ENCODE measurements at regions not wholly inside any gene's neighbourhood (a gene's known extent, or its start where the extent isn't known, plus 50 kb on each side); places are given as distances from the start of the nearest gene placed in this dataset.

DNA sequence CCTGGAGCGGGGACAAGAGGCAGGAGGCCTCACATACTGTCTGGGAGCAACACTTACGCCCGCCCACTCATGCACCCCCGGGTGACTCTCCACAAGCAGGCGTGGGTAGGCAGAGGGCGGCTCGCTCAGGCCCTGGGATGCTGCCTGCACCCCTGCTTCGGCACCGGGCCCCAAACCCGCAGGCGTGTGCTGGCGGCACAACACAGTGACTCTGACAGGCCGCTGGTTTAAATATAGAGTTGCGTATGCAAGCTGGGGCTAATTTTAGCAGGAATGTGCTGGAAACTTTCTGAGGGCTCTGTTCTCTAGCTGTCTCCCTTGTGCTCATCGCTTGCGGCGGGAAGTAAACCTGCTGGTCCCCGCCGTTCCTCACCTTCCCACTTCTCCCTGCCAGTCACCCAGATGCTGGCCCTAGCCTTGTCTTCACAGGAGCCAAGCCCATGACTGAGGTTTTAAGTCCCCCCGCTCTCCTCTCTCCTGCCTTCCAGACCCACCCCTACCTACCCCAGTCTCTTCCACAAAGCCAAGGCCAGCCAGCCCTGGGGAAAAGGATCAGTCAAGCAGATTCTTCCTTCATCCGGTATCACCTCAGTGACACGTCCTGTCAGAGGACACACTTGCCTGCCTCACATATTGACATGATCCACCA is 94.5 kb upstream of the FOXP4 start:
- no peak for DNase-seq

- no peak for DNase-seq
These were observed 93.4 kb upstream of the FOXP4 start for GRCh38 chr6:41452763-41453162.

- no peak for DNase-seq
These were observed 92.9 kb upstream of the FOXP4 start for GRCh38 chr6:41453244-41453643.

- no peak for DNase-seq
These were observed 91.9 kb upstream of the FOXP4 start for GRCh38 chr6:41454189-41454789.

DNA sequence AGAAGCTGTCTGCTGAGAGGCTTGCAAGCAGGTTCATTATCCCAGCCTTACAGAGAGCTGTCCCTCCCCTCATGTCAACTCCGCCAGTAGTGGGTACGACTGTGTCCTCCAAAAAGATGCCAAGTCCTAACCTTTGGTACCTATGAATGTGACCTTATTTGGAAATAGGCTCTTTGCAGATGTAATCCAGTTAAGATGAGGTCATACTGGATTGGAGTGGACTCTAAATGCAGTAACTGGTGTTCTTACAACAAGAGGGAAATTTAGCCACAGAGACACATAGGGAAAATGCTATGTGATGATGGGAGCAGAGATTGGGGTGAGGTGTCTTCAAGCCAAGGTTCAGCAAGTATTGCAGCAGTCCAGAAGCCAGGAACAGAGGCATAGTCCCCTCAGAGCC is 90.8 kb upstream of the FOXP4 start:
- DNase-seq, result no peak

GRCh38 chr6:41455818-41456217 is 90.4 kb upstream of the FOXP4 start:
- no peak for DNase-seq

DNA sequence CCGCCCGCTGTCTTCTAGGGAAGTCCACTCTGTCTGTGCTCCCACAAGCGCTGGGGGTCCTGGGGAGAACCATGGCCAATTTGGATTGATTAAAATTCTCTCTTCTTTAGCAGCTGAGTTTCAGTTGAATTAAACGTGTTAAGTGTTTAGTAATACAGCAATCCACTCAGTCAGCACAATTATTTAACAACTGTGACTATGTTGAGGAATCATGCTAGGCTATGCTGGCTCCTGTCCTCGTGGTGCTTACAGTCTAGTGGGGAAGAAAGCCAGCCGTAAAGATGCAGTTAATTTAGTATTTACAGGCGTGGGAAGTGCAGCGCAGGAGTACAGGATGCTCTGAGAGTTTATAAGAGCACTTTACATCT is 88.9 kb upstream of the FOXP4 start:
- DNase-seq, result no peak

DNA sequence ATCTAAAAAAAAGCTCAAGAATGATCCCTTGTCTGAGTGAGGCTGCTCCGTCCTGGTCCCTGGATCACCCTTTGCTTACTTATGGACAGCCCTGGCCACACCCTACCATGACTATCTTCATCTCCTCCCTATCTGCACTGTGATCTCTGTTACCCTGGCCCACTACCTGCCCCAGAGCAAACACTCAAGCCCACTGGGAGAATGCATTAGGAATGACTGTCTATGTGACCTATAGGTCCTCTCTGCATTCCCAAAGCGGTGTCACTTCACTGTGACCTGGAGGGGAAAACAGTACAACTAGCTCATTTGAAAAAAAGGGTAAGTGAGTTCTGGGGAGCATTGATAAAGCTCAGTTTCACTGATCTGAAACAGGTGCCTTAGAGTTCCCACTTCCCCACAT is 86.4 kb upstream of the FOXP4 start:
- DNase-seq, result no peak

DNA sequence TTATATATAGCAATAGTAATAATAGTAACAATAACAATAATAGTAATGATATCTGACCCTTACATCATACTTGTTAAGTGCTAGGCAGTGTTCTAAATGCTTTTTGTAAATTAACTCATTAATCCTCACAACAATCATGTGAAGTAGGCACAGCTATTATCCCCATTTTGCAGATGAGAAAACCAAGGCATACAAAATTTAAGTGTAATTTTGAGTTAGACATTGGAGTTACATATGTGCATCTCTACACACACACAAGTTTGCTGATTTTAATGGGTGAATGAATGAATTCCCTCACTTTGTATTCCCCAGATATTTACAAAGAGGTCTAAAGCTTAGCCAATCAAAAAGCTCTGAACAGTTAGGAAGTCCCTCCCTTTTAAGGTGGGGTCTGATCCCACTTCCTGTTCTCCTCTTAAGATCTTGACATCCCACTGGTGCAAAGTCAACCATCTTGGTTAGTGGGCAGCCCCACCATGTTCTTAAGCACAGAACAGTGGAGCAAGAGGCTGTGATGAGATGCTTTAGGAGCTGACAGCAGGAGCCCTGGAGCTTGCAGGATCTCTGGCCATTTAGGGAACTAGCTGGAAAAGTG is 85.3 kb upstream of the FOXP4 start:
- DNase-seq, result no peak

DNA sequence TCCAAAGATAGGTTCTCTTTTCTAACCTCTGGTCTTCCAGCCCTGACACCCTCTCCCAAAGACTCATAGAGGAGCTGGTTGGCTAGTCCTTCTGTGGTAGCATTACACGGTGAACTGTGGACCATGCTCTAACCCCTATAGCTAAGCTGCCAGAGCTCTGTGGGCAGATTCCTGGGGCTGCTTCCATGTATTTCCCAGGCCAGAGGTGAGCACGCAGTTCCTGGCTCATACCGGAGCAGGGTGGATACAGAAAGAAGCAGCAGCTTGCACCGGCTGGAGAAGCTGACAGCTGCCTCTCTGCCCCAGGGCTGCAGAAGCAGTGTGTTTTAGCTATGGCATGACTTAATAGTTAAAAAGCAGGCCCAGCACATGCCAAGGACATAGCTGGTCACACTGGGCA is 84.1 kb upstream of the FOXP4 start:
- DNase-seq, result no peak

- DNase-seq, result peak; percentile 20
These were observed 82.9 kb upstream of the FOXP4 start for GRCh38 chr6:41463062-41463930.

DNA sequence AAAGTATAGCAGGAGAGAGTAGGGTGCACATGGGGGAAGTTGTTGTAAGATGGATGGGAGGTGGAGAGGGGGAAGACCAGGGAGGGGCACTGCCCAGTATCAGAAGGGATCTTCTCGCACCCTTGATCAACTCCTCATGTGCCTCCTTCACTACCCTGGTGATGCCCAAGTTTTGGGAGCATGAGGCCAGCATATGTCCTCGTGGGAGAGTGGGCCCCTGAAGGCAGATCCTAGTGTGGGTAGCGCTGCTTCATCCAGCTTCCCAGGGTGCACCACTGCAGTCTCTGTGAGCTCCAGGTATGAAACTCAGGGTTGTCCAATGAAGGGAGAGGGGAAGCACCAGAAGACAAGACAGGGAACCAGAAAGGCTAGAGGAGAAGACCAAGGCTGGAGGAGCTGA is 82.2 kb upstream of the FOXP4 start:
- DNase-seq, result no peak

- DNase-seq, result no peak
These were observed 81.7 kb upstream of the FOXP4 start for GRCh38 chr6:41464481-41464880.

- no peak for DNase-seq
These were observed 79.7 kb upstream of the FOXP4 start for GRCh38 chr6:41466437-41466990.

DNA sequence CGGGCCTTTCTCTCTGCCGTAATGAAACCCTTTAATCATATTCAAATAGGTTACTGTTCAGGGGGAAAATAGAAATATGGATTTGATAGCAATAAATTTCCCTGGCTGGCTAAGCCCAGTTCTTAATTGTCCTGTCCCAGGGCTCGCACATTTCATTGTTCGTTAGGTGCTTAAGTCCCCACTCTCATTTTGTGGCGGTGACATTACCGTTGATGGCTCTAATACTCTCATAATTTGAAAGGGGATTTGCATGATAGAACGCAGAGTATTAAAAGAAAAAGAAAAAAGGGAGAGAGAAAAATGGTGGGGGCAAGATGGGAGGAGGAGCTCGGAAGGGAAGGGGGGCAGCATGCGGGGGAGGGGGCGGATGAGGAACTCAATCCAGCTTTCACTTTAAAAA is 79.1 kb upstream of the FOXP4 start:
- DNase-seq, result no peak

DNA sequence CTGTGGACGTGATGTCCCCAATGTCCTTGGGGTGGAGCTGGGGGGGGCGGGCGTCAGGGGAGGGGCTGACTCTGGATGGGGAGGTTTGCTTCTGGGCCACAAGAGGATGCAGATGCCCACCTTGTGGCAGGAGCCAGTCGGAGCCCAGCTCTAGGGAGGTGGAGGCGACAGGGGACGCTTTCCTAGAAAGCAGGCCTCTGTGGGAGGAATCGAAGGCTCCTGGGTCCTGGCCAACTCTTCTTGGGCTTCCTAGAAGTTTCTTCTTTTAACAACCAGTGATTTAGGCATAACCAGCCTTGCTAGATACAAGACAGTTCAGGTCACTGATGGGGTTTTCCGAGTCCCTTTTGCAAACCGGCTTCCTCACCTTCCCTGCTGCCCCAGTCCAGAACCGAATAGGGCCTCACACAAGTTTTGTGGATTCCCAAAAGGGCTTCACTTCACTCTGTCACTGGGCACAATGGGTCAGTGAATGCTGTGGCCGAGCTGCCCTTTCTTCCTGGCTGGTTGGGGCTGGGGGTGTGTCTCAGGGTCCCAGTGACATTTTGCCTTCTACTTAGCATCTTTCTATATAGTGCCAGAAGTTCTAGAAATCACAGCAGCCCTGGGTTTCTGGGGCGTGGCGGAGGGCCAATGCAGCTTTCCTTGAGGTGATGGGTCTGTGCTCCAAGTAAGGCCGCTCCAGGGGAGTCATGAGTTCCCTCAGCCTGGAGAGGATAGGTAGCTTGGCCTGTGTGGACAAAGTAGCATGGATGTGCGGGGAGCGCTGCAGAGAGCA is 78.4 kb upstream of the FOXP4 start:
- DNase-seq, result no peak

DNA sequence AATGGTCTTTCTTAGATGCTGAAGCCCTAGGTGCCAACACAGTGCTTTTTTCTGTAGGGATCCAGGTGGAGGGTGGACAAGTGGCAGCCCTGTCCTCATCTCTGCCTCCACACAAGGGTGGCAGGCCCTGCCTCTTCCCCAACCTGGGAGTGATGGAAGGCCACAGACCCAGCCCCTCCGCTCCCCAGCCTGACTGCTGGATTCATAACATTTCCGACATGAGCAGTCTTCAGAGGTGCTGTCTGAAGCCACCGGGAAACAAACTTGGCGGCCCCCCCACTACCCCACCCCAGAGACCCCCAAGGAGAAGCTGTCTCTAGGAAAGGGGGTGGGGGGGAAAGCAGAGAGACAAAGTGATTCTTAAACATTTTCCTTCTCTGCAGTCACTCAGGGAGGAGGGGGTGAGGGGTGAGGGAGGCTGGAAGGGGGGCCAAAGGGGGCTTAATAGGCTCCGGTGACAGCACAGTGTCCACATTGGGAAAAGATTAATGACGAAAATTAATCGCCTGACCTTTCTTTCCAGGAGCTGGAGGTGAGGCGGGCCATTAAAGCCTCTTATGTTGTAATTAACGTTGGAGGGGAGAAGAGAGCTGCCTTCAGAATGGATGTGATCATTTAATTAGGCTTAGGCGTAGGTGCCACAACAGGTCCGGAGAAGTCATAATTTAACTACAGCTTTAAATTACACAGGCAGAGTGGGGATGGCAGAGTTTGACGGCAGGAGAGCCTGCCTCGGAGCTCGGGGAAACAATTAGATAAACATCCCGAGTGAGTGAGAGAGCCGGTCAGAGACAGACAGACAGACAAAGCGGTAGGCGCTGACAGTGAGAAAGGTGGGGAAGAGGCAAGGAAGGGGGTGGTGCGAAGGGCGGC is 76.8 kb upstream of the FOXP4 start:
- DNase-seq, result no peak

- peak; percentile 2 for DNase-seq
These were observed 76.2 kb upstream of the FOXP4 start for GRCh38 chr6:41470029-41470330.

- DNase-seq, result no peak
These were observed 75.7 kb upstream of the FOXP4 start for GRCh38 chr6:41470331-41471063.

GRCh38 chr6:41471064-41471895 is 74.9 kb upstream of the FOXP4 start:
- DNase-seq, result no peak
